NCI-H69 (cell line): ENCODE measurements at regions not wholly inside any gene's neighbourhood (a gene's known extent, or its start where the extent isn't known, plus 50 kb on each side); places are given as distances from the start of the nearest gene placed in this dataset.
"Not testable (repeated sequence)": the region's sequence is repeated elsewhere in the genome, so short reads cannot be mapped to it uniquely, and the experiment has no call there.

Source experiments
- DNase-seq: peaks from one replicate; lab custom pipeline; 2025; lab: John Stamatoyannopoulos, UW

DNA sequence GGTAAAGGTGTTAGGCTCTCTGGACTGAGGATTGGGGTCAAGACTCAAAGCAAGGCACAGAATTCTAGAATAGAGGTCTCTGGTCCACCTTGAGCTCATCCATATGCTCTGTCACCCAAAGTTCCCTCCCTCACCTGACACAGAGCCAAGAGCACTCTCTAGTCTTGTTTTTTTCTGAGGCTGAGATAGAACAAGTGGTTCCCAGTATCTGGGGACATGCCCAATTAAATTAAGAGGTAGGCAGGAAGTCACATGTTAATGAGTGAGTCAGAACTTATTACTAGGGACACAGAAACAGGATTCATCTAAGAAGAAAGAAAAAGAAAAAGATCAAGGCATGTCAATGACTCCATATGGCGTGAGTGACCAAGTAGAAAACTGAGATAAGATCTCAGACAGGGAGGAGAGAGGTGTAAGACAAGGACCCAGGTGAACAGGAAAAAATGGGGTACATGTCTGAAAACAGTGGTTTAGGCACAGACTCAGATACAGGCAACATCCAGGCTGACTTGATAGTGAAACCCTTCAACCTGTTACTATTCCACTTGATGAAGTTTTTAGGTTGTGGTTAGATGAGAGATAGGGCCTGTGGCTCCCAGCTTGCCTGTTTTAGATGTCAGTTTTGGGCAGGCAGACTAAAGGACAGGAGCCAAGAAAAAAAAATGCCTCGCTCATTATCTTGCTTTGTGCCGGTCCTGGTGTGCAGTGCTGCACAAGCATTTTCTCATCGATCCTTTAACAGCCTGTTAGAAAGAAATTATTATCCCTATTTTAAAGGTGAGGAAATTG lies 609.9 kb downstream of the CCSER2 start:
- peak; percentile 15 for DNase-seq

DNA sequence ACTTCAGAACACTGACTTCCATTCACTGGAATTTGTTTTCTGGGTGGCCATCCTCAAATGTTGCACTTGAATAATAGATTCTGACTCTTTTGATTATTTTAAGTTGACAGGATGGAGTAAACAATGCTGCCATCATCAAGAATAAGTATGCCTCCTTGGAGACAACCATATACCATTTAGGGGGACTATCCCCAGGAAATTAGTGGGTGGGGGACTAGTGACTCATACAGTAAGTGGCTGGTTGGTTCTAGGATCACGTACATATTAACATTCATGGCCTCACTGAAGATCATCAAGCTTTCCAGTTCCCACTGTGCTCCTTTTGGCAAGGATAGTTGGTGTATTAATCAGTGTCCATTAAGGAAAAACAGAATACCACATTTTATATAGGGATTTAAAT lies 615.2 kb downstream of the CCSER2 start:
- no peak for DNase-seq

DNA sequence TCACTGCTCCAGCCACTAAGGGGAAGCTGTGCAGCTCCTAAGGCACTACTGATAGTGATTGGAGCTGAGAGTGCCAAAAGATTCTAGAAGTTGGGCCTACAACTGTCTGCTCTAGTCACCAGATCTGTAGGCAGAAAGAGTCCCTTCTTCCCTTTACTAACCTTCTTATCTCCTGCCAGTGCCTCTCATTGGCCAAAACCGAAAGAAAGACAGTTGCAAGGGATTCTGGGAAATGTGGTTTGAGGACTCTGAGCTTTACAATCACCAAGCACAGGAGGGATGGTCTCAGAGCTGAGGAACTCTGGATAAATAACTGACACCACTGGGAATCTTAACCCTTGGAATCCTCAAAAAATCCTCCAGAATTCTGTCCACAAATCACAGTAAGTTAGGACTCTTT lies 615.8 kb downstream of the CCSER2 start:
- DNase-seq, result no peak

DNA sequence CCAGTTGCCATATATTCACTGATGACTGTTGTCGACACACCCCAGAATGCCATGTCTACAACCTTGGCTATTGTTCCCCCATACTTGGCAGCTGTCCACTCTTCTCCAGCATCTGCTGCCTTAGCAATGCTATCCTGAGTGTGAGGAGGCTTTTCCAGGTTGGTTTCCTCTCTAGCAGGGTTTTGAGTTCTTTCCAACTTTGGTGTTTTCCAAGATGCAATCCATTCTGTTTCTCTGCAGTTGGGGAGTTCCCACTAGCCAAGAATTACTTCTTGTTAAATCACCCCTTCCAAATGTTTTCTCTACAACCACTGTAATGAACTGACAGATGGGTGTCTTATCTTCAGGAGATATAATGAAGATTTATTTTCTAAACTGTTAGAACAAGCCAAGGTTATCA lies 617.4 kb downstream of the CCSER2 start:
- DNase-seq, result peak; percentile 77

DNA sequence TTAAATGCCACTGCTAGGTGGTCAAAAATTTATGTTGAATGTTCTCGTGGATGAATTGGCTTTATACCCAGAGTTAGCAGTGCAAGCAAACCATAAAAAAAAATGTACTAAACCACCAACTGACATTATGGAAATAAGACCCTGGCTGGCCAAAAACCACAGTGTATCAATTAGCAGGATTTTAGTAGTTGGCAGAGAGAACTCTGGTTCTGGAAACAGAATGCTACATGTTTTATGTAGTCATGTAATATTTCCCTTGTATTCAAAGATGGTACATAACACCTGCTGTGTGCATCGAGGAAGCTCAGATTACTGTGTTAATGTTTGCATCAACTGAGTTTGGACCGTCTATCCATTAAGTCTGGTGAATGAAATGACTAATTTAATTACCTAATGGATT lies 618.5 kb downstream of the CCSER2 start:
- peak; percentile 96 for DNase-seq

DNA sequence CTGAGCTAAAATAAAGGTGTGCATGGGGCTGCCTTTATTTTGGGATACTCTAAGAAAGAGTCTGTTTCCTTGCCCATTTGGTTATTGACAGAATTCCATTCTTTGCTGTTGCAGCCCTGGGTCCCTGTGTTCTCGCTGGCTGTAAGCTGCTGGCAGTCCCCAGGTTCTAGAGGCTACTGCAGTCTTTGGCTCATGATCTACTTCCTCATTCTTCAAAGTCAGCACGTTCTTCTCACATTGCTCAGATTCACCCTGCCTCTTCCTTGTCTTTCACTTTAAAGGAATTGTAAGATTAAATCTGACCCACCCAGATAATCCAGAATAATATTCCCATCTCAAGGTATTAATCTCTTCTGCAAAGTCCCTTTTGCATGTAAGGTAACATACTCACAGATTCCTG lies 620.3 kb downstream of the CCSER2 start:
- DNase-seq, result no peak

DNA sequence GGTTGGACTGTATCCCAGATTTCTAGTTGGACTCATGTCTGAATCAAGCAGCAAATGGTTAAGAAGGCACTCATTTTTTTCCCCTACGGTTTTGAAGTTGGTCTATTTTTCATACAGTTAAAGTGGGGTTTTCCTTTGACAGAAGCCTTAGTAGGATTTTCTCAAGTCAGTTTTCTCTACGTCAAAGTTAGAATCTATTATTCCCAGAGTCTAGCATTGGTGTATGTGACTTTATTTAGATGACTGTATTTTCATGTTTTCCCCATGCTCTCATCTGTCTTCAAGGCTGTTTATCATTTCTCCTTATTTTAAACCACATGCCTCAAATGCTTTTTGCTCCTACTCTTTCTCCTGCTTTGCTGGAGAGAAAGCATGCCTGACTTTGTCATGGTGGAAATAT lies 623.2 kb downstream of the CCSER2 start:
- no peak for DNase-seq

DNA sequence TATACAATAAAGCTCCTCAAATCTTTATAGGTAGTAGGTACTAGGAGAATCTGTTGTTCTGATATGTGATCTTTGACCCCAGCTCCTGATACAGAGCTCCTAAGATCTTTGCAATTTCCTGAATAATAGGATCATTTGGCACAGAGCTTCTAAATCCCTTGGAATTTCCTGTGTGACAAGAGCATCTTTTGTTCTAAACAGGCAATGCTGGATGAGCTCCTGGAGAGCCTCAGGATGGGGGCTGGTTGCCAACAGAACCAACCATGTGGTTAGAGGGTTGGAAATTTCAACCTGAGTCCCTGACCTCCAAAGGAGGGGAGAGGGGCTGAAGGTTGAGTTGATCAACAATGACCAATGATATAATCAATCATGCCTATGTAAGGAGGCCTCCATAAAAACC lies 629.0 kb downstream of the CCSER2 start:
- DNase-seq, result peak; percentile 83

DNA sequence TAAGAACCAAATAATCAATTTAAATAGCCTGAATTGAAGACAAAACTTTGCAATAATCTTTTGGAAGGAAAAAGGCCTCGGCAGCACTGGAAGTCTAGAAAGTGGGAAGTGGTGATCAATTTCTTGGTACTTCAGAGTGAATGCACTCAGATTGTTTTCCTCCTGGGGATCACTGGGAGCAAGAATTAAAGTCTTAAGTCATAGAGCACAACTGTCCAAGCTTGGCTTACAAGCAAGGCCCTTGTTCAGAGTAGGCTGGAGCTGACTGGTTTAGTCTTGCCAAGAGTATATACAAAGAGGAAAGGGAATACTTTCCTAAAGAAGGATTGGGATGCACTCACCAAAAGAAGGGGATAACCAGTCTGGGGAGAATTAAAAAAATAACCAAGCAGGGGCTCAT lies 637.1 kb downstream of the CCSER2 start:
- no peak for DNase-seq

DNA sequence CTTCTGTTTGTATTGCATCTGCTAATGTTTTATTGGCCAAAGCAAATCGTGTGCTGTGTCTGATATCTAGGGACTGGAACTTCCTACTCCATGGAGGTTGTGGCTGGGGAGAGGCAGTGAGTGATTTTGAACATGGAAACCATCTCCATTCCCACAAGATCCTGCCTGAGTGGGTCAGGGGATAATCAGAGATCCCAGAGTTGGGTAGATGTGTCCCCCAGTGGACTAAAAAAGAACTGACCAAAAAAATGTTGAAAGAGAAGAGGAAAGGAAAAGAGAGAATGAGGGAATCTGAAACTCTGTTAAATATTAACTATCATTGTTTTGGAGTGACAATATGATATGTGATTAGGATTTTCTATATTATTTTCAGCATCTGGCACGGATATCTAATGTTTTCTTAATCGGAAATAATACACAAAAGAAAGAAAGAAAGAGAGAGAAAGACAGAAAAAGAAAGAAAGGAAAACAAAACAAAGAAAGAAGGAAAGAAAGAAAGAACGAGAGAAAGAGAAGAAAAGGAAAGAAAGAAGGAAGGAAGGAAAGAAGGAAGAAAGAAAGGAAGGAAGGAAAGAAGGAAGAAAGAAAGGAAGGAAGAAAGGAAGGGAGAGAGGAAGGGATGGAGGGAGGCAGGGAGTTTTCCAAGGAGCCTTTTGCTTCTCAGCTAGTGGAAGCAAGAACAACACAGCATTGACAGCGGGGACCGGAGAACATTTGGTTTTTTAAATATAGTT lies 638.5 kb downstream of the CCSER2 start:
- peak; percentile 20 for DNase-seq

DNA sequence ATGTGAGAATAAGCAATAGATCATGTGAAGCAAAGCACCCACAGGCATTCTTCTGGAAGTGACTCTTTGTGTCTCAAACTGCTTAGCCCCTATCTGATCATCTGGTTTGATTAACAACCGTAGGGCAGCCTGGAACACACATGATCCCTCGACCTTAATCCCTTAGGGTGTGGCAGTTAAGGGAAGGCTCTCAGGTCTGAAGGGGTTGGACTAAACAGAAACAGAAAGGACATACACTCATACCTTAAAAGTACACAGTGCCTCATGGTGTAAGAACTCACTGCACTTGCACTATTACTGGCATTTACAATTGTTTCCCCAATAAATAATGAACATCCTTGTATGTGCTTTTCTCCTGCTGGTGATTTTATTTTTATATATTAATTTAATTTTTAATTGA lies 640.9 kb downstream of the CCSER2 start:
- not testable (repeated sequence) for DNase-seq

DNA sequence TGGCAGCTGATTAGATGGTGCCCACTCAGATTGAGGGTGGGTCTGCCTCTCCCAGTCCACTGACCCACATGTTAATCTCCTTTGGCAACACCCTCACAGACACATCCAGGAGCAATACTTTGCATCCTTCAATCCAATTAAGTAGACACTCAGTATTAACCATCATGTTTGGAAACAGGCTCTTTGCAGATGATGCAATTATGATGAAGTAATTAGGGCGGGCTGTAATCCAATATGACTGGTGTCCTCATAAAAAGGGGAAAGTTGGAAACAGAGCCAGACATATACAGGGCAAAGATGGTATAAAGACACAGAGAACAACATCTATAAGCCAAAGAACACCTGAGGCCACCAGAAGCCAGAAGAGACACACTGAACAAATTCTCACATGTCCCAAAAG lies 658.6 kb downstream of the CCSER2 start:
- peak; percentile 53 for DNase-seq

DNA sequence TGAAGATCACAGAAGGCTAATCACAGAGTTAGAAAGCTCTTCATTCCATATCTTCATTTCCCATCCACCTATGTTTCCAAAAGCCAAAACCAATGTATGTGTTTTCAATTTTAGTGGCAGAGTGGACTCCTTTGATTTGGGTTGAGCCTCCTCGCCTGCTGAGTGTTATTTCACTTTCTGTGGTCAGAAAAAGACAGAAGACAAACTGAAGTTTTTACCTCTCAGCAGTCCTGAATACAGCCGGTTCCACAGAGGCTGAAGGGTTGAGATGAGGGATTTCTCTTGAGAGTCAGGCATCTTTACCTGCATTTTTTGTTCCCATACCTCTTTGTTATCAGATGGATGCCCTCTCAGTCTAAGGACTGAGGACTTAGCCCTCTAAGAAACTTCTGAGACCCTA lies 659.6 kb downstream of the CCSER2 start:
- no peak for DNase-seq

DNA sequence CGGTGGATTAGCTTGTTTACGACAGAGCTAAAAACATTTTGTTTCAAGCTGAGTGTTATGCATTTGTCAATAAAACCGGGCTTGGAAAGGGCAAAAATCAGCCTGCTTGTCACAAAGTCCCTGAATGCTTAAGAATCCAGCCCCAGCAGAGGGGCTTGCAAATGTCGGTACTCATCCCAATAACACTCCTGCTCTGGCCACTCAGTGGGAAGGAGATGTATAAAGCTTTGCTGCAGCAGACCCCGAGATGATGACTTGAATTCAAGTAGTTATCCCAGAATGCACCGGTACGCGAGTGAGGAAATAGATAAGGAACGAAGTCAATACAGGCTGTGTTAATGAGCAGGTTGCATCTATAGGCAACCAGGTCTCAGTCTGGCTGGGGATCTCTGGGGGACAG lies 662.3 kb downstream of the CCSER2 start:
- no peak for DNase-seq

DNA sequence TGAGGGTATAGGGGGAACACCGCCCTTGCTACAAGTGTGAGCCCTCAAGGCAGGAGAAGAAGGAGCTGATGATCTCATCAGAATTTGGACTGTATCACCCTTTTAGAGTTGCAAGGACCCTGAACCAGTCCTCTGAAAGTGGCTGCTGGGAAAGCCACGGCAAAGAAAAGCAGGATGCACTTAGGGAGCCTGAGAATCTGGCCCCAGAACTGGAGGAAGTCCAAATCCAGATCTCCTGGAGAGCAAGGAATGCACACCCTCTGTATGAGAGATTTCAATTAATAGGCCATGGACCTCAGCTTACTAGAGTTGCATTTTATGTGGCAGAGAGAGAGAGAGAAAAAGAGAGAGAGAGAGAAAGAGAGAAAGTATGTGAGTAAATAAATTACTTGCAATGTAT lies 662.9 kb downstream of the CCSER2 start:
- peak; percentile 52 for DNase-seq

DNA sequence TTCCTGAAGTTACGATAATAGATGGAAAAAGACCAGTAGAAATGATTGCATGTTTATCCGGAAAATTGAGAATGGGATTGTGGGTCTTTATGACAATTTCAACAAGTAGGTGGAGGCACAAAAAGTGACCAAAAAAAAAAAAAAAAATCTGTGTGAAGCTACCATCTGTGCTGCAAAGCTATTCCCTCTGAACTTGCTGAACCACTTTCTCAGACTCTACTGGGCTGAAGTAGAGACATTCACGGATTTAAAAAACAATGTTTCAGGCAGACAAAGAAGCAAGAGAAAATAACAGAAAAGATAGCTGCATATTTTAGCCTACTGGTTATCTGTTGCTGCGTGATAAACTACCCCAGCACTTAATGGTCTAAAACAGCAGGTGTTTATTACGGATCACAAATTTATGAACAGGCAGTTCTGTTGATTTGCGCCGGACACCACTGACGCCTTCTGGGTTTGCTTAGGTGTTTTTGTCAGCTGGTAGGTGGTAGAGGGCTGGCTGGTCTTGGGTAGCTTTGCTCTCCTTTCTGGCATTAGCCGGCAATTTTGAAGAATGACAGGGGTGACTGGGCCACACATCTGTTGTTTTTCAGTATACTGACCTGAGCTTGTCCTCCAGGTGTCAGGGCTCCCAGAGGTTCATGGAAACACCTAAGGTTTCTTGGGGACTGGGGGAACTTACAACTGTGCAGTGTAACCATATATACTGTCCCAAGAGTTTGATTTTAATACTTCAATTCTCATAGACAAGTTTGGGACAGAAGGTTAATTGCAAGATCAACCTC lies 665.1 kb downstream of the CCSER2 start:
- DNase-seq, result no peak

DNA sequence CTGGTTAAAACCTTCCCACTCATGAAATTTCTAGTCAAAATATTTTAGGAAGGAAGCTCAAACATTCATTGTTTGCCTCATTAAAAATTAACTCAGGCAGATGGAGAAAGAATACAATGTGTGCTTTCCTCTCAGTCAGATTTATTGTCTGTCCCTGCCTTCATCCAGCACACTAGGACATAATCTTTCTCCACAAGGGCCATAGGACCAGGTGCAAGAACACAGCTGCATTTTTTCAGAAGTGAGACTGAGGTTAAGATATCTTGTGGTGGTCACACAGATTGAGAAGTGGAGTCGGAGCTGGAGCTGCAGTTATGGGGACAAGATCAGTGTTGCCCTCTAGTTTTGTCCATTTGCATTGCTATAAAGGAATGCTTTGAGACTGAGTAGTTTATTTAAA lies 666.3 kb downstream of the CCSER2 start:
- no peak for DNase-seq

DNA sequence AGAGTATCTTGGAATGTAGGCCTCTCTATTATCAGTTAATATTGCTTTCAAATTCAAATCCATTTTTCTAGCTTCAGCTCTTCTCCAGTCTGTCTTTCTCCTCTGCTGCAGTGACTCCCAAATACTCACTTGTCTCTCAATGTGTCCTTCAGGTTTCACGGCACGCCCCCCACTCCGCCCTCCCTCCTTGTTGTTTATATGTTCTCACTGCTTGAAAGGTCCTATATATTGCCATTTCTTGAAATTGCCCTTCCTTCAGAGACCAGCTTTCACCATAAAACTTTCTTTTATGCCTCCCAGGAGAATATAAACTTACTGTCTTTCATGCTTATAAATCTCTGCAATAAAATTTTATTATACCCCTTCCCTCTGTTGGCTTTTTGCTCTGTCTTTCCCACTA lies 668.2 kb downstream of the CCSER2 start:
- no peak for DNase-seq

DNA sequence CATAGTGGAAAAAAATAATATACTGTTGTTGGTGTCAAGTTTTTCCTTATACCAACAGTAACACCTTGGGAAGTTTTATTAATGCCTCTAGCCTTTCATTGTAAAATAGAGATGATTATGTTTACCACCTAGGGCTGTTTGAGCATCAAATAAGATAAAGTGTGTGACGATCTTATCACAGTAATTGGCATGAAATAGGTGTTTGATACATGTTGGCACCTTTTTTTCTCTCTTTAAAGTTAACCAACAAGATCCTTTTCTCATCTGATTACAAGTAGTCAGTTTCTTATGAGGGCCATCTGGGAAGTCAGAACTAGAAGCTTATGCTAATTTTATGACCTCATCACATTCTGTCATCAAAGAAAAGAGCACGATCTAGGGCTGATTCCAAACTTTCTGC lies 669.5 kb downstream of the CCSER2 start:
- DNase-seq, result no peak

DNA sequence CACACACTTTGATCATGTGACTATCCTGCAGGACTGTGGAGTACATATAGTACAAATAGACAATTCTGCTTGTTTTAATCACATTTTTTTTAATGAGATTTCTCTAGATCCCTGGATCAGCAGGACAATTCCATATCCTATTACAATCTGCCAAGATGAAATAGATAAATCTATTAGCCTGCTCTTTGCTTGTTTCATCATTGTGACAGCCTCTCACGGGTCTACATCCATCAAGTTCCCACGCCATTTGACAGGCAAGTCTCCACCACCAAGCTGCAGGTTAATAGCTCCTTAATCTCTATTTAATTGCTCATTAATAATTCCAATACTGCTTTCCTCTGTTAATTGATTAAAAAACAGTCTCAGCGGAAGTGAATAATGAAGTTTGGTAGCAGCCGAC lies 671.5 kb downstream of the CCSER2 start:
- no peak for DNase-seq

DNA sequence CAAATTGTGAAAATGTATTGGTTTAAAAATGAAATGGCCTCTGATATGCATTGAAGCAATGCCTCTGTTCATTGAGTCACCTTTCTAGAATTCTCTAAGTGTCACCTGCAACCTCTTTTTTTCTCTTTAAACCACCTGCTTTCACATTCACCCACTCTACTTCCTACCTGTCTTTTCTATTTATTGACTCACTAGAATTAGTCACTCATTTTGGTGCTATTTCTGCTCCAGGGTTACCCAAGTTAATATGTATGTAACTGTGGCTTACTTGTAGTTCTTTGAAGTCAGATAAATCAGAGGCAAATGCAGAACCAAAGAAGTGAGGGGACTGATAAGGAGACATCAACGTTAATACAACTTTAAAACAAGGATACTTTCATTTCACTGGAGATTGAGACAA lies 674.7 kb downstream of the CCSER2 start:
- DNase-seq, result no peak

DNA sequence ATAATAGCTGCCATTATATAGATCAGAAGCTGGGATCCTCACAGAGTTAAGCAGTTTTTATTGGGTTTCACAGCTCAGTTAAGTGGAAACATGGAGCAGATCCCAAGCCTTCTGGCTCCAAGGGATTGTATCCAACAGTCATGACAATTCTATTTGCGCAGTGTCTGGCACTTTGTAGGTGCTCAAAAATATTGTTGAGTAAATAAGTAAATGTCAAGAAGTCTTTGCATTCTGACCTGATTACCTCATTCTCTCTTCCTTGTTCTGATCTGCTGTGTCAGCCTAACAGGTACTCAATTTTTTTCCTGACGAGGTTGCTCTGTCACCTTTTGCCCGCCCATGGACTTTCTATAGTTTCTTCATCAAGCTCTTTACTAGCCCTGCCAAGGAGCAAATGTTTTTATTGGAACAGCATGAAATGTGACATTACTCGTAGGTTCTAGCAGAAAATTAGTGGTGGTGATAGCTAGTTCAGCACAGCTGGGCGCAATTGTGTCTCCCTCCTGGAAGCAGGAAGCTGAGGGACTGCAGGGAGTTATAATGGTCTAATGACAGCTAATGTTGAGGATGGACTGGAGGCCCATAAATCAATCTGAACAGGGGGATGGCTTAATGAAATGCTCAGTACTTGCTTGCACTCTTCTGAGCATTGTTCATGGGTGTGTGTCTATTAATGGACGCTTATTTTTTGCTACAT lies 680.2 kb downstream of the CCSER2 start:
- peak; percentile 93 for DNase-seq
